GM18520 (cell line): ENCODE measurements at regions not wholly inside any gene's neighbourhood (a gene's known extent, or its start where the extent isn't known, plus 50 kb on each side); places are given as distances from the start of the nearest gene placed in this dataset.
"Not testable (repeated sequence)": the region's sequence is repeated elsewhere in the genome, so short reads cannot be mapped to it uniquely, and the experiment has no call there.

Source experiments
- ATAC-seq: cut with Tn5 transposase; IDR thresholded peaks from one replicate; pipeline ENCODE4 v1.9.1; 2021; ENCODE audit not compliant: unreplicated experiment

DNA sequence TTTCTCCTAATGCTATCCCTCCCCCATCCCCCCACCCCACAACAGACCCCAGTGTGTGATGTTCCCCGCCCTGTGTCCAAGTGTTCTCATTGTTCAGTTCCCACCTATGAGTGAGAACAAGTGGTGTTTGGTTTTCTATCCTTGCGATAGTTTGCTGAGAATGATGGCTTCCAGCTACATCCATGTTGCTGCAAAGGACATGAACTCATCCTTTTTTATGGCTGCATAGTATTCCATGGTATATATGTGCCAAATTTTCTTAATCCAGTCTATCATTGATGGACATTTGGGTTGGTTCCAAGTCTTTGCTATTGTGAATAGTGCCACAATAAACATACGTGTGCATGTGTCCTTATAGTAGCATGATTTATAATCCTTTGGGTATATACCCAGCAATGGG is 83.6 kb upstream of the CALCR start:
- ATAC-seq = not testable (repeated sequence)

- no peak for ATAC-seq
Observed at GRCh38 chr7:93651603-93652159, 77.2 kb upstream of the CALCR start.

DNA sequence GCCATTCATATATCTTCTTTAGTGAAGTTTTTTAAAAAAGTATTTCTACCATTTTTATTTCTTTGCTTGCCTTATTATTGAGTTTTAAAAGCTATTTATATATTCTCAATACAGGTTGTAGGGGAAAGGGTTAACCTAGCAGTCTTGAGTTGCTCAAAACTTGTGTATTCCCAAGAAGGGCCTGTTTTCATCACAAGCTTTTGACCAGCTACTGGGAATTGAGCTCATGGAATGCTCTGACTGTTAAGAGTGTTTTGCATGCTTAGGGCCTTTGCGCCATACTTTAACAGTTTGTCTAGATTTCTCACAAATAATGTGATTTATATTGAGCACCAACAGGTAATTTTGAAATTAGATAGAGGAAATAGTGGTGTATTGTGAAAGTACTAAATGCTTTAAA is 72.0 kb upstream of the CALCR start:
- no peak for ATAC-seq

DNA sequence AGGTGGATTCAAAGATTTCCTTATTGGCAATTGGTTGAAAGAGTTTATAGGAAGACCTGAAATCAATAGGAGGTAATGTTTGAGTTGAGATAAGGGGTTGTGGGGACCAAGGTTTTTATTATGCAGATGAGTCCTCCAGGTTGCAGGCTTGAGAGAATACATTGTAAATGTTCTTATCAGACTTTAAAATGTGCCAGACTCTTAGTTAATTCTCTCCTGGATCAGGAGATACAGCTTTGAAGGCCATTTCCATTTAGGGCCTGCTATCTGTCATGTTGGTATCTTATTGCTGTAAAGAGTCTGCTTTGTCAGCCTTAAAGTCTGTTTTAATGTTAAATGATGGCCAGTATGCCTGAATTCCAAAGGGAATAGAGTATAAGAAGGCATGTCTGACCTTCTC is 61.8 kb upstream of the CALCR start:
- ATAC-seq = no peak

GRCh38 chr7:93632371-93632770 is 57.8 kb upstream of the CALCR start:
- no peak for ATAC-seq

GRCh38 chr7:93629291-93629801 is 54.8 kb upstream of the CALCR start:
- no peak for ATAC-seq

DNA sequence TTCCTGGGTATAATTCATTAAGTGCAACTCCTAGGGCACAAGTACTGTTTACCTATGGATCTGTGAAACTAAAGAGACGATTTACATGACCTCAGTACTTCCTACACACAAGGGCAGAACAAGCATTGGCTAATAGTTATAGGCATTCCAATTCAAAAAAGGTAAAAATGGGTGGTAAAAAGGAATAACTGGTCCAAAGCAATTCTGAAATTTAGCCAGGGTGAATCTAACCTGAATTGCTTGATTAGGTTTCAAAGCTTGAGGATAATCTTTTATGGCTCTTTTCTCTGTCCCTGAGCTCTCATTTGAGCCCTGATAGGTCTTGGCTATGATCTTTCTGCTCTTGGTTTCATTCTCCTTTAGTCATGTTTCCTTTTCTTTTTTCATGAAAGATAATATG is 52.3 kb upstream of the CALCR start:
- no peak for ATAC-seq
